B cell (primary cell): ENCODE measurements at regions not wholly inside any gene's neighbourhood (a gene's known extent, or its start where the extent isn't known, plus 50 kb on each side); places are given as distances from the start of the nearest gene placed in this dataset.

Source experiments
- ATAC-seq: fragments of 200-7000 bp; cut with Tn5 transposase; one replicate; pipeline ENCODE4 v1.10.0; 2021; ENCODE audit warnings: low read depth, mild to moderate bottlenecking, moderate number of reproducible peaks, moderate library complexity
- CTCF ChIA-PET: fragments of 350-600 bp; sonication (Branson Sonifier 250); formaldehyde crosslinking; loops from one replicate; lab custom pipeline; 2021; ENCODE audit warnings: antibody characterized with exemption, inconsistent platforms; lab: Charles Lee
- POLR2A ChIA-PET: fragments of 350-600 bp; sonication (Branson Sonifier 250); formaldehyde crosslinking; loops from one replicate; lab custom pipeline; 2021; ENCODE audit warnings: antibody characterized with exemption; lab: Charles Lee
- DNase-seq: peaks from one replicate; pipeline ENCODE4 v3.0.0; 2013
- H2AFZ ChIP-seq: 2 replicates; pipeline ENCODE4 v1.6.1; 2012; ENCODE audit warnings: mild to moderate bottlenecking, low read depth, low read length; ENCODE audit not compliant: insufficient read depth, poor library complexity, severe bottlenecking
- H3K27ac ChIP-seq, 2 donors: 1 replicate in 1 of 2; 2 replicates in 1 of 2; pipeline ENCODE4 v1.5.1; 2012 to 2013; ENCODE audit warnings: low read length in 2 of 2, mild to moderate bottlenecking in 2 of 2, moderate library complexity in 1 of 2
- H3K27me3 ChIP-seq, 4 experiments: fragments of 200-600 bp in 1 of 4; sonication (generic) in 1 of 4; replicated peaks in 1 of 4; 1 replicate in 2 of 4; 2 replicates in 2 of 4; pipeline versions ENCODE4 v1.6.1 to v1.7.0; 2013 to 2016; ENCODE audit warnings: low read length in 3 of 4, mild to moderate bottlenecking in 2 of 4, mixed read lengths in 1 of 4, moderate library complexity in 1 of 4; ENCODE audit not compliant: insufficient read depth in 4 of 4, control insufficient read depth in 3 of 4; ENCODE audit errors: control extremely low read depth in 1 of 4
- H3K36me3 ChIP-seq, 2 experiments: replicated peaks in 1 of 2; 1 replicate in 1 of 2; 2 replicates in 1 of 2; pipeline versions ENCODE4 v1.6.1 to v1.7.1; 2013; ENCODE audit warnings: low read length in 1 of 2; ENCODE audit not compliant: insufficient read depth in 2 of 2, control insufficient read depth in 1 of 2; ENCODE audit errors: control extremely low read depth in 1 of 2, extremely low read depth in 1 of 2
- H3K4me1 ChIP-seq, 2 donors: fragments of 200-600 bp in 1 of 2; sonication (generic) in 1 of 2; 1 replicate in 1 of 2; 2 replicates in 1 of 2; pipeline versions ENCODE4 v1.5.1 to v1.6.1; 2013 to 2017; ENCODE audit warnings: low read length in 2 of 2; ENCODE audit not compliant: control insufficient read depth in 2 of 2, insufficient read depth in 2 of 2
- H3K4me2 ChIP-seq: replicated peaks from 2 replicates; pipeline ENCODE3; 2012; ENCODE audit warnings: mild to moderate bottlenecking, low read depth, low read length; ENCODE audit not compliant: poor library complexity, severe bottlenecking
- H3K4me3 ChIP-seq, 5 experiments: fragments of 200-600 bp in 1 of 5; sonication (generic) in 1 of 5; 1 replicate in 3 of 5; 2 replicates in 2 of 5; pipeline versions ENCODE4 v1.5.1 to v1.7.0; 2011 to 2016; ENCODE audit warnings: low read length in 4 of 5, mild to moderate bottlenecking in 4 of 5, low read depth in 2 of 5, control low read depth in 1 of 5, moderate library complexity in 1 of 5; ENCODE audit not compliant: insufficient read depth in 1 of 5; ENCODE audit errors: control extremely low read depth in 1 of 5, extremely low read depth in 1 of 5
- H3K79me2 ChIP-seq: fragments of 200-600 bp; sonication (generic); one replicate; pipeline ENCODE4 v1.6.0; 2016; ENCODE audit warnings: low read length; ENCODE audit not compliant: control insufficient read depth, insufficient read depth
- H3K9ac ChIP-seq: fragments of 200-600 bp; sonication (generic); 2 replicates; pipeline ENCODE4 v1.6.1; 2017; ENCODE audit warnings: mild to moderate bottlenecking, low read length, moderate library complexity
- H3K9me3 ChIP-seq, 3 donors: one replicate each; pipeline versions ENCODE4 v1.6.1 to v1.7.1; 2013; ENCODE audit warnings: low read length in 2 of 3; ENCODE audit not compliant: control insufficient read depth in 2 of 3, insufficient read depth in 1 of 3; ENCODE audit errors: control extremely low read depth in 1 of 3
- H4K20me1 ChIP-seq: 2 replicates; pipeline ENCODE4 v1.6.0; 2012; ENCODE audit warnings: mild to moderate bottlenecking, low read length; ENCODE audit not compliant: insufficient read depth, control insufficient read depth, poor library complexity, severe bottlenecking
- H3K27ac Mint-ChIP-seq: one replicate; pipeline ENCODE4 v1.8.0; 2021; ENCODE audit warnings: mixed read lengths
- H3K27me3 Mint-ChIP-seq: one replicate; pipeline ENCODE4 v1.8.0; 2021; ENCODE audit warnings: mixed read lengths
- H3K4me1 Mint-ChIP-seq: one replicate; pipeline ENCODE4 v1.8.0; 2021; ENCODE audit warnings: mixed read lengths
- H3K4me3 Mint-ChIP-seq: one replicate; pipeline ENCODE4 v1.8.0; 2021; ENCODE audit warnings: mixed read lengths
- H3K9me3 Mint-ChIP-seq: one replicate; pipeline ENCODE4 v1.8.0; 2022; ENCODE audit warnings: mixed read lengths; ENCODE audit not compliant: insufficient read depth
- EZH2 ChIP-seq: IDR thresholded peaks from 2 replicates; pipeline ENCODE4 v1.6.1; 2012; ENCODE audit warnings: borderline replicate concordance, low read depth, mild to moderate bottlenecking, moderate library complexity, low read length; ENCODE audit not compliant: insufficient read depth, poor library complexity, severe bottlenecking
- WGBS: methylation state at CpG from one replicate; pipeline ENCODE4 v1.1.5; 2013; ENCODE audit warnings: missing lambda C conversion rate; ENCODE audit not compliant: insufficient coverage; 5-methylcytosine and 5-hydroxymethylcytosine counted together
- intact Hi-C: fragments of 100-400 bp; cut with micrococcal nuclease; formaldehyde crosslinking; loops from one replicate; pipeline ENCODE4 v1.10.0; 2022
- TF ChIP-seq, protein P1 (sequence below): fragments of 200-600 bp; IDR thresholded peaks from one replicate; pipeline ENCODE4 v1.8.0; 2022; ENCODE audit warnings: antibody characterized with exemption, mild to moderate bottlenecking

DNA sequence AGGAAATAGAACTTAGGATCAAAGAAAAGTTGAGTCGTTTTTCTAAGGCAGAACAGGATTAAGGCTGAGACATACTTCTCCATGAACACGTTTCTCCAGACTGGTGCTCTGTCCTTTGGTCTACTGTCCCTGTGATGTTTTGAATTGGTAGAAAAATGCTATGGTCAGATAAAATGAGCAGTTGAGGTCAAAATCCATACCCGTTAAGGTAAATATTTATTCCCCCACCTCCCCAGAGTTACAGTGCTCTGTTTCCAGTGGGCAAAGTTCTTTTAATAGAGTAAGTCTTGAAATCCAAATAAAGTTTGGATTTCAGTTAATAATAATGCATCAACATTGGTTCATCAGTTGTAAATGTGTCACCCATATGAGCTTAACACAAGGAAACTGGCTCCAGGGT lies 74.5 kb downstream of the PTHLH start:
- ATAC-seq: no peak
- no peaks in the 10 kb centered on the region for H3K79me2 ChIP-seq
- H3K4me2 ChIP-seq: no peak overlapping the region
- Mint-ChIP-seq H3K27me3 (peaks cover 5% of the 10 kb centered on the region), H3K9me3 (no peaks in the 10 kb centered on the region), H3K4me1 (peaks cover 14% of the 10 kb centered on the region), H3K27ac (no peak overlapping the region), H3K4me3 (no peak overlapping the region)
- POLR2A ChIA-PET: no interaction called here
- no peaks in the 10 kb centered on the region for H3K36me3 ChIP-seq
- WGBS: 100% methylated on average over 1 of the region's 3 CpGs
- H3K4me3 ChIP-seq: no peak overlapping the region
- no peaks in the 10 kb centered on the region for H3K9me3 ChIP-seq
- H3K27ac ChIP-seq: no peak overlapping the region
- CTCF ChIA-PET: no interaction called here
- no peak overlapping the region for H2AFZ ChIP-seq
- no peaks in the 10 kb centered on the region for H4K20me1 ChIP-seq
- H3K4me1 ChIP-seq: peaks cover 7 to 8% of the 10 kb centered on the region in 2 donors
- no peak for DNase-seq
- TF ChIP-seq, protein P1, sequence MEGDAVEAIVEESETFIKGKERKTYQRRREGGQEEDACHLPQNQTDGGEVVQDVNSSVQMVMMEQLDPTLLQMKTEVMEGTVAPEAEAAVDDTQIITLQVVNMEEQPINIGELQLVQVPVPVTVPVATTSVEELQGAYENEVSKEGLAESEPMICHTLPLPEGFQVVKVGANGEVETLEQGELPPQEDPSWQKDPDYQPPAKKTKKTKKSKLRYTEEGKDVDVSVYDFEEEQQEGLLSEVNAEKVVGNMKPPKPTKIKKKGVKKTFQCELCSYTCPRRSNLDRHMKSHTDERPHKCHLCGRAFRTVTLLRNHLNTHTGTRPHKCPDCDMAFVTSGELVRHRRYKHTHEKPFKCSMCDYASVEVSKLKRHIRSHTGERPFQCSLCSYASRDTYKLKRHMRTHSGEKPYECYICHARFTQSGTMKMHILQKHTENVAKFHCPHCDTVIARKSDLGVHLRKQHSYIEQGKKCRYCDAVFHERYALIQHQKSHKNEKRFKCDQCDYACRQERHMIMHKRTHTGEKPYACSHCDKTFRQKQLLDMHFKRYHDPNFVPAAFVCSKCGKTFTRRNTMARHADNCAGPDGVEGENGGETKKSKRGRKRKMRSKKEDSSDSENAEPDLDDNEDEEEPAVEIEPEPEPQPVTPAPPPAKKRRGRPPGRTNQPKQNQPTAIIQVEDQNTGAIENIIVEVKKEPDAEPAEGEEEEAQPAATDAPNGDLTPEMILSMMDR: no peak
- no peak for TF ChIP-seq EZH2
- H3K9ac ChIP-seq: no peak overlapping the region
- intact Hi-C loops: no loop called here
- H3K27me3 ChIP-seq: no peaks in the 10 kb centered on the region

DNA sequence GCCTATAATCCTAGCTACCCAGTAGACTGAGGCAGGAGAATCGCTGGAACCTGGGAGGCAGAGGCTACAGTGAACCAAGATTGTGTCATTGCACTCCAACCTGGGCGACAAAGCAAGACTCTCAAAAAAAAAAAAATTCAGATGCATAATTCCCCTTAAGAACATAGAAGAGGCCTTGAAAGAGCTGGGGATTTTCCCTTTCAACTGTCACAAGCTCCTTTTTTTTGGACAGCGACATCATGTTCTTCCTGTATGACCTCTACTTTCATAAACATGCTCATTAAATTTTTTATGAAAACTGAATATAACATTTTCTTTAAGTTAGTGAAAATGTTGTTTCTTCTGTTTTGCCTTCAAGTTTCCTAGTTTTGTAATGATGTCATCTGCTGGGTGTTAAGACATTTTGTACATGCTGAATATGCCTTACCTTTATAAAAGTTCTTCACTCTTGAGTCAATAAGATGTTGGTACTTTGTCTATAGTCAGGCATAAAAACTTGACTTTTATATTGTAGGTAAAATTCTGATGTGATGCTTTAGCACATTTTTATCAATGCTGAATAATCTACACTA lies 76.0 kb downstream of the PTHLH start:
- ChIA-PET POLR2A (no interaction called here), CTCF (no interaction called here)
- peaks cover 5% of the 10 kb centered on the region for H3K27me3 Mint-ChIP-seq
- Histone ChIP-seq H3K4me2 (no peak overlapping the region), H3K9me3 (no peaks in the 10 kb centered on the region), H2AFZ (no peak overlapping the region), H3K9ac (no peak overlapping the region), H3K4me3 (no peak overlapping the region), H3K27me3 (no peaks in the 10 kb centered on the region), H3K4me1 (peaks cover 6 to 7% of the 10 kb centered on the region in 2 donors), H3K36me3 (no peaks in the 10 kb centered on the region), H3K27ac (no peak overlapping the region), H3K79me2 (no peaks in the 10 kb centered on the region), H4K20me1 (no peaks in the 10 kb centered on the region)
- intact Hi-C loops: no loop called here
- ATAC-seq (no peak), DNase-seq (no peak)
- TF ChIP-seq EZH2: no peak
- TF ChIP-seq, protein P1: no peak
- H3K4me3 Mint-ChIP-seq: no peak overlapping the region
- H3K27ac Mint-ChIP-seq: no peak overlapping the region
- H3K4me1 Mint-ChIP-seq: peaks cover 11% of the 10 kb centered on the region
- WGBS: no CpG with 5 or more reads among the region's 3 CpGs
- no peaks in the 10 kb centered on the region for H3K9me3 Mint-ChIP-seq
